Activated T-helper 17 cell treated with anti-CD3 and anti-CD28 coated beads, Interleukin-2, amount 50 U/mL, for 72 hours (primary cell): ENCODE measurements at regions not wholly inside any gene's neighbourhood (a gene's known extent, or its start where the extent isn't known, plus 50 kb on each side); places are given as distances from the start of the nearest gene placed in this dataset.
"Not testable (repeated sequence)": the region's sequence is repeated elsewhere in the genome, so short reads cannot be mapped to it uniquely, and the experiment has no call there.

Source experiments
- ATAC-seq: fragments of 150-1000 bp; cut with Tn5 transposase; replicated peaks from 2 replicates; pipeline ENCODE4 v1.10.0; 2021; ENCODE audit warnings: mild to moderate bottlenecking, moderate library complexity
- H3K27ac Mint-ChIP-seq: one replicate; pipeline ENCODE4 v1.8.0; 2022; ENCODE audit warnings: mixed read lengths
- H3K27me3 Mint-ChIP-seq: one replicate; pipeline ENCODE4 v1.8.0; 2022; ENCODE audit warnings: mixed read lengths
- H3K36me3 Mint-ChIP-seq: one replicate; pipeline ENCODE4 v1.8.0; 2022; ENCODE audit warnings: low read depth, mild to moderate bottlenecking, mixed read lengths
- H3K4me1 Mint-ChIP-seq: one replicate; pipeline ENCODE4 v1.8.0; 2022; ENCODE audit warnings: mixed read lengths
- H3K4me3 Mint-ChIP-seq: one replicate; pipeline ENCODE4 v1.8.0; 2022; ENCODE audit warnings: mild to moderate bottlenecking, mixed read lengths
- H3K9me3 Mint-ChIP-seq: one replicate; pipeline ENCODE4 v1.8.0; 2022; ENCODE audit warnings: mixed read lengths

DNA sequence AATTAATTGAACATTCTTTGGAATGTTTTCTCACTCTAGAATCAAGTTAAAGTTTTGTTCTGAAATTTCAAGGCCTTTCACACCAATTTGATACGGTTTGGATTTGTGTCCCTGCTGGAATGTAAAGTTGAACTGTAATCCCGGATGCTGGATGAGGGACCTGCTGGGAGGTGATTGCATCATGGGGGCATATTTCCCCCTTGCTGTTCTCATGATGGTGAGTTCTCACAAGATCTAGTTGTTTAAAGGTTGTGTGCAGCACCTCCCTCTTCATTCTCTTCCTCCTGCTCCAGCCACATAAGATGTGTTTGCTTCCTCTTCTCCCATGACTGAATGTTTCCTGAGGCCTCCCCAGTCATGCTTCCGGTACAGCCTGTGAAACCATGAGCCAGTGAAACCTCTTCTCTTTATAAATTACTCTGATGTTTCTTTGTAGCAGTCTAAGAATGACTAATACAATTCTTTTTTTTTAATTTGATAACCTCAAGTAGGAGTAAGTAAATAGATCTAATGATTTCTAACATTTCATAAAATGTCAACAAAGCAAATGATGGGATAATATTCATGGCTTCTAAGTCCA, 144.2 kb upstream of the CDH7 start:
- no peaks in the 10 kb centered on the region for H3K4me1 Mint-ChIP-seq
- H3K9me3 Mint-ChIP-seq, result peaks cover 7% of the 10 kb centered on the region
- no peak overlapping the region for H3K27ac Mint-ChIP-seq
- H3K27me3 Mint-ChIP-seq, result no peaks in the 10 kb centered on the region
- no peaks in the 10 kb centered on the region for H3K36me3 Mint-ChIP-seq
- ATAC-seq, result no peak
- no peak overlapping the region for H3K4me3 Mint-ChIP-seq

DNA sequence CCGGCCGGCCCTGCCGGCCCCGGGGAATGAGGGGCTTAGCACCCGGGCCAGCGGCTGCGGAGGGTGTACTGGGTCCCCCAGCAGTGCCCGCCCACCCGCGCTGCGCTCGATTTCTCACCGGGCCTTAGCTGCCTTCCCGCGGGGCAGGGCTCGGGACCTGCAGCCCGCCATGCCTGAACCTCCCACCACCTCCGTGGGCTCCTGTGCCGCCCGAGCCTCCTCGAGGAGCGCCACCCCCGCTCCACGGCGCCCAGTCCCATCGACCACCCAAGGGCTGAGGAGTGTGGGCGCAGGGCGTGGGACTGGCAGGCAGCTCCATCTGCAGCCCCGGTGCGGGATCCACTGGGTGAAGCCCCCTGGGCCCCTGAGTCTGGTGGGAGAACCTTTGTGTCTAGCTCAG, 145.5 kb upstream of the CDH7 start:
- H3K9me3 Mint-ChIP-seq, H3K27me3 Mint-ChIP-seq, H3K27ac Mint-ChIP-seq, H3K4me1 Mint-ChIP-seq, H3K4me3 Mint-ChIP-seq, ATAC-seq, H3K36me3 Mint-ChIP-seq: not testable (repeated sequence)

DNA sequence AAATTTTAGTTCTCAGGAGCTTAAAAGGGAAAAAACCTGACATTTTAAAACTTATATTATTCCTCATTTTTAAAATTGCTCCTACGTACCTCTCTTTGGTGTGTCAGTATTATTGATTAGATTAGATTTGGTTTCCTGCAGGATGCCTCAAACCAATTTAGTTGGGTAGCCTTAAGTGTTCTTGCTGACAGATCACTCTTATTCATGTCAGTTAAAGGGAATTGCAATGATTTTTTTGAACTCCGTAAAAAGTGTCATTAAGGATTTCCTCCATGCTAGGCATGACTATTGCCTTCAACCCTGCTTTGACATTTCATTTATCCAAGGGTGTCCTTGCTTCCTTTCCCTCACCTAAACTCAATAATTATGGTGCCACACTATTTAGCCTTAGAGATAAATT, 149.0 kb upstream of the CDH7 start:
- Mint-ChIP-seq H3K4me3 (no peak overlapping the region), H3K4me1 (no peaks in the 10 kb centered on the region), H3K36me3 (no peaks in the 10 kb centered on the region), H3K27me3 (no peaks in the 10 kb centered on the region), H3K9me3 (peaks cover 6% of the 10 kb centered on the region), H3K27ac (no peak overlapping the region)
- ATAC-seq, result no peak

DNA sequence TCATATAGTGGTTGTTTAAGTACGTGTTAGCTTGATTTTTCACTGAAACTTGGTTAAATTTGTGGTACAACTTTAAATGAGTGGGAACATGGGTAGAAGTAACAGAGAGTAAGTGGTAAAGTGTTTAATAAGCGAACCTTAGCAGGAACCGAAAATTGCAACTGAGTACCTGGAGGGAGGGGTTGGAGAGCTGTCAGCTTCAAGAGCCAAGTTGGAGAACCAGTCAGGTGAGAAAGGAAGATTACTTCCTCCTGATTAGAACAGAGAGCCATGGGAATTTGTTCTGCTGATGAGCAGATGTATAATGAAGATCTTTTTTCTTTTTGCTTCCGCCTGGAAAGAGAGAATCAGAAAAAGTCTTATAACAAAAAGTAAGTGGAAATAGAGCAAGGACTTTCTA, 158.4 kb upstream of the CDH7 start:
- Mint-ChIP-seq H3K27me3 (no peaks in the 10 kb centered on the region), H3K36me3 (no peaks in the 10 kb centered on the region), H3K9me3 (peaks cover 18% of the 10 kb centered on the region), H3K4me3 (no peak overlapping the region), H3K4me1 (no peaks in the 10 kb centered on the region), H3K27ac (no peak overlapping the region)
- no peak for ATAC-seq

GRCh38 chr18:65587491-65587890, 163.3 kb upstream of the CDH7 start:
- no peaks in the 10 kb centered on the region for H3K36me3 Mint-ChIP-seq
- H3K27ac Mint-ChIP-seq, result no peak overlapping the region
- no peak for ATAC-seq
- no peaks in the 10 kb centered on the region for H3K27me3 Mint-ChIP-seq
- peaks cover 25% of the 10 kb centered on the region for H3K9me3 Mint-ChIP-seq
- no peak overlapping the region for H3K4me3 Mint-ChIP-seq
- no peaks in the 10 kb centered on the region for H3K4me1 Mint-ChIP-seq

DNA sequence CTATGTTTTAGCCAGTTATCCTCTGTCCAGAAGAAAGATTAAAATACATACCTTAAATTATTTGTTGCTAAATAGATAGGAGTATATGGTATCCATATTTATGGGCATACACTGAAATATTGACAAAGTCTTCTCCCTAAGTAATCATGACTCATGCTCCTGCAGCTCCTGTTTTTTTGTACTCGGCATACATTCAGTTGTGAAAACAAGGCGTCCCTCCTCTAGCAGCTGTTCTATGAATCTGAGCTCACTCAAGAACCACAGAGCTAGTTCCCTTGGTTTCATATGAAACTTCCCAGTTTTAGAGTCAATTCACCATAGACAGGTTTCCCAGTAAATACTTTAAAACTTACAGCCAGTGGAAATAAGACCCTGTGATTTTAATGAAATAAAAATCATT, 168.7 kb upstream of the CDH7 start:
- not testable (repeated sequence) for H3K4me1 Mint-ChIP-seq, ATAC-seq, H3K27ac Mint-ChIP-seq

DNA sequence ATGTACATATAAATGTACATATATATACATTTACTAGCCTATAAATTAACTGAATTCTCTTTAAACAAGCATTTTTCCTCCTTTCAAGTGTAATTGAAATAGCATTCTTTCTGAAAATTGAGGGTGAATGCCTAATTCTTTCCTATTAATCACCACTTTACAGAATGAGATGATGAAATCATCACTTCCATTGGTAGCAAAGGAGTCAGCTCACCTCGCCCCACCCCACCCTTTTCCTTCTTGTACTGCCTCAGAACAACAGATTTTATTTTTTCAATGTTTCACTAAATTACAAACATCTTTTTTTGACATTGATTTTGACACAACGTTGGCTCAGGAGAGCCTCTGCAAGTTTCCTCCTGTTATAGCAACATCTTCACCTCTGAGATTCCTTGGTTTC, 181.9 kb upstream of the CDH7 start:
- Mint-ChIP-seq H3K36me3 (no peaks in the 10 kb centered on the region), H3K4me1 (no peaks in the 10 kb centered on the region), H3K27ac (no peak overlapping the region), H3K27me3 (no peaks in the 10 kb centered on the region), H3K4me3 (no peak overlapping the region), H3K9me3 (no peaks in the 10 kb centered on the region)
- no peak for ATAC-seq

More for the DNA sequence above, 168.7 kb upstream of the CDH7 start:
- not testable (repeated sequence) for H3K36me3 Mint-ChIP-seq, H3K27me3 Mint-ChIP-seq, H3K4me3 Mint-ChIP-seq
- H3K9me3 Mint-ChIP-seq, result peaks cover 12% of the 10 kb centered on the region

GRCh38 chr18:65567372-65567771, 183.4 kb upstream of the CDH7 start:
- Mint-ChIP-seq H3K27ac (no peak overlapping the region), H3K4me3 (no peak overlapping the region), H3K9me3 (no peaks in the 10 kb centered on the region), H3K36me3 (no peaks in the 10 kb centered on the region), H3K4me1 (no peaks in the 10 kb centered on the region), H3K27me3 (no peaks in the 10 kb centered on the region)
- ATAC-seq, result no peak

- ATAC-seq, result no peak
- Mint-ChIP-seq H3K27me3 (no peaks in the 10 kb centered on the region), H3K36me3 (no peaks in the 10 kb centered on the region), H3K9me3 (peaks cover 14% of the 10 kb centered on the region), H3K4me3 (no peak overlapping the region), H3K27ac (no peak overlapping the region), H3K4me1 (no peaks in the 10 kb centered on the region)
Measured at GRCh38 chr18:65548316-65548715, 202.5 kb upstream of the CDH7 start.

GRCh38 chr18:65547046-65547445, 203.8 kb upstream of the CDH7 start:
- Mint-ChIP-seq H3K36me3 (no peaks in the 10 kb centered on the region), H3K4me3 (no peak overlapping the region), H3K27me3 (no peaks in the 10 kb centered on the region), H3K9me3 (peaks cover 14% of the 10 kb centered on the region), H3K27ac (no peak overlapping the region), H3K4me1 (no peaks in the 10 kb centered on the region)
- no peak for ATAC-seq

GRCh38 chr18:65544701-65545100, 206.1 kb upstream of the CDH7 start:
- no peaks in the 10 kb centered on the region for H3K4me1 Mint-ChIP-seq
- peaks cover 8% of the 10 kb centered on the region for H3K9me3 Mint-ChIP-seq
- ATAC-seq, result no peak
- H3K27ac Mint-ChIP-seq, result no peak overlapping the region
- H3K27me3 Mint-ChIP-seq, result no peaks in the 10 kb centered on the region
- H3K36me3 Mint-ChIP-seq, result no peaks in the 10 kb centered on the region
- no peak overlapping the region for H3K4me3 Mint-ChIP-seq

GRCh38 chr18:65527879-65528633, 222.8 kb upstream of the CDH7 start:
- no peak for ATAC-seq
- Mint-ChIP-seq H3K4me1 (no peaks in the 10 kb centered on the region), H3K4me3 (no peak overlapping the region), H3K27ac (no peak overlapping the region), H3K9me3 (peaks cover 13% of the 10 kb centered on the region), H3K36me3 (no peaks in the 10 kb centered on the region), H3K27me3 (no peaks in the 10 kb centered on the region)

DNA sequence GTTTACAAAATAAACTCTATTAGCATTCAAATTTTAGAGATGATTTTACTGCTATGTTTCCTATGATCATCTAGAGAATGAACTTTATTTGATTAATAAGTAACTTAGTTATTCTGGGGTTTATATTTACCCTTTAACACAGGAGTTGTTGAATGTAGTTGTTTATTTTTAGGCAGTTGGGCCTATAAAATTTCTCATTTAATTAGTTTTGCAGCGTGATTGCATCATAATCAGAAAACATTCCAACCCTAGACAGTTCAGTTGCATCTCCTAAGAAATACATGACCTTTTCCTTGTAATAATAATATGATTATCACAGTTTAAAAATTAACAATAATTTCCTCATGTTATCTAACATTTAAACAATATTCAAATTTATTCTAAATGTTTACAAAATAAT, 224.7 kb upstream of the CDH7 start:
- Mint-ChIP-seq H3K4me1 (no peaks in the 10 kb centered on the region), H3K27ac (no peak overlapping the region), H3K4me3 (no peak overlapping the region), H3K36me3 (no peaks in the 10 kb centered on the region), H3K9me3 (peaks cover 11% of the 10 kb centered on the region), H3K27me3 (no peaks in the 10 kb centered on the region)
- no peak for ATAC-seq

DNA sequence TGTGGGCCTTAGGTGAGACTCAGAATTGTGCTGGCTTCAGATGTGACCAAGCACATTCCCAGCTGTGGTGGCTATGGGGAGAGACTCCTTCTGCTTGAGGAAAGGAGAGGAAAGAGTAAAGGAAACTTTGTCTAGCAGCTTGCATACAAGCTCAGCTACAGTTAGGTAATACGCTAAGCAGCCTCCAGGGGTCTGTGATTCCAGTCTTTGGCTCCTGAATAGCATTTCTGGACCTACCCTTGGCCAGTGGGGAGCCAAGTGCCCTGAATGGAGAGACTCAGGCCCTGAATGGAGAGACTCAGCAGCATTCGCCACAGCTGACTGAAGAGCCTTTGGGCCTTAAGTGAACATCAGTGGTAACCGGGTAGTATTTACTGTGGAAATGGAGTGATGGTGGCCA, 227.4 kb upstream of the CDH7 start:
- H3K4me1 Mint-ChIP-seq, result no peaks in the 10 kb centered on the region

GRCh38 chr18:65522907-65523306, 227.9 kb upstream of the CDH7 start:
- Mint-ChIP-seq H3K27ac (no peak overlapping the region), H3K4me3 (no peak overlapping the region), H3K27me3 (no peaks in the 10 kb centered on the region), H3K4me1 (no peaks in the 10 kb centered on the region), H3K36me3 (no peaks in the 10 kb centered on the region), H3K9me3 (peaks cover 11% of the 10 kb centered on the region)
- ATAC-seq, result no peak

More for the DNA sequence above, 227.4 kb upstream of the CDH7 start:
- ATAC-seq, result no peak
- H3K9me3 Mint-ChIP-seq, result peaks cover 11% of the 10 kb centered on the region
- no peak overlapping the region for H3K4me3 Mint-ChIP-seq
- no peak overlapping the region for H3K27ac Mint-ChIP-seq
- H3K27me3 Mint-ChIP-seq, result no peaks in the 10 kb centered on the region
- no peaks in the 10 kb centered on the region for H3K36me3 Mint-ChIP-seq
